Epithelial cell of esophagus (primary cell): ENCODE measurements at regions not wholly inside any gene's neighbourhood (a gene's known extent, or its start where the extent isn't known, plus 50 kb on each side); places are given as distances from the start of the nearest gene placed in this dataset.

Source experiments
- DNase-seq: peaks from one replicate; pipeline ENCODE4 v3.0.0; 2010; ENCODE audit warnings: low read depth
- H3K4me3 ChIP-seq: 2 replicates; pipeline ENCODE4 v1.5.1; 2011; ENCODE audit warnings: mild to moderate bottlenecking, low read length, control low read depth
- CTCF ChIP-seq: IDR thresholded peaks from 2 replicates; pipeline ENCODE4 v1.5.1; 2011; ENCODE audit warnings: low read depth, mild to moderate bottlenecking, low read length, control low read depth, inconsistent platforms; ENCODE audit not compliant: insufficient read depth; ENCODE audit errors: missing control alignments

DNA sequence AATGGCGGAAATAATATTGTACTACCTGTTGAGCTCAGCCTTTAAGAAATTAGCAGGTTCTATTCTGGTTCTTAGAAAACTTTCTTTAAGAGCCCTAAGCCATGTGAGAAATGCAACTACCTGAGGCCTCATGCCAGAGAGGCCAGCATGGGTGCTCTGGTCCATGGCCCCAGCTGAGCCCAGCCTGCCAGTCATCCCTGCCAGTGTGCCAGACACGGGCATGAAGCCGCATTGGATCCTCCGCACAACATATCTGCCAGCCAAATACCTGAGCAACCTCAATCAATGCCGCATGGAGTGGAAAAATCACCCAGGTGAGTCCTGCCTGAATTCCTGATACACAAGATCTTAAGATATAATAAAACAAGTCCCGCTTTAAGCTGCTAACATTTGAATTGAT is 91.8 kb downstream of the C21orf91 start:
- DNase-seq, result no peak
- no peak for TF ChIP-seq CTCF
- no peak overlapping the region for H3K4me3 ChIP-seq

DNA sequence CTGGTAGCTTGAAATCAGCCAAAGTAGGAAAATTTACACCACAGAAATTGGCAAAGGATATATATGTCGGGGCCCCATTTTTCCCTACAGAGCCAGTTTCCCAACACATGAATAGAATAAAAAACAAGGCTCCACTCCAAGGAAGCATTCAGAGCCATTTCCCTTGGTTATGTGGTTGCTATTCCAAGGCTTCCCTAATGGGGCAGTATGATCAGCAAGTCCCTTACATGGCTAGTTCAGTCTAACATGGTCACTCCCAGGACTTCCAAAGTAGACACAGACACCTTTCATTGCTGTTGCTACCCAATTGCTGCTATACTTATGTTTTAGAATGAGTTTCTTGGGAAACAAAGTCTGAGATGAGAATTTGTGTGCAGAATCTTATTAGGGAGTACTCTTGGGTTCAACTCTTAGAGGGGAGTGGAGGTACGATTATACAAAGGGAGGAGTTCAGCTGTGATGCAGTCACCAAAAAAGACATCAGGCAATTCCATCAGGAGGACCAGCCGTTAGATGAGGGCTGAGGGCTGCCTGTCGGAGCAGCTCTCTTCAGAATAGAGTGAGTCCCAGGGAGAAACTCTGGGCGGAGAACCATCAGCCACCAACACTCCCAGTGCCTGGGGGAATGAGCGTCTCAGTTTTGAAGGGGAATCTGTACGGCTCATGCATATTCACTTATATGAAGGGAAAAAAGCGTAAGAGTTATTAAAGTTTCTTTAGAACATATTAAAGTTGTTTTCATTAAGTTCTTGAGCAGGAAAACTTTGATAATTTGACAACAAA is 92.9 kb downstream of the C21orf91 start:
- peak; percentile 43 for TF ChIP-seq CTCF
- no peak overlapping the region for H3K4me3 ChIP-seq
- peak; percentile 31 for DNase-seq

- DNase-seq, result peak; percentile 22
- H3K4me3 ChIP-seq, result no peak overlapping the region
- TF ChIP-seq CTCF, result no peak
These were observed 93.8 kb downstream of the C21orf91 start for GRCh38 chr21:17725339-17725738.

DNA sequence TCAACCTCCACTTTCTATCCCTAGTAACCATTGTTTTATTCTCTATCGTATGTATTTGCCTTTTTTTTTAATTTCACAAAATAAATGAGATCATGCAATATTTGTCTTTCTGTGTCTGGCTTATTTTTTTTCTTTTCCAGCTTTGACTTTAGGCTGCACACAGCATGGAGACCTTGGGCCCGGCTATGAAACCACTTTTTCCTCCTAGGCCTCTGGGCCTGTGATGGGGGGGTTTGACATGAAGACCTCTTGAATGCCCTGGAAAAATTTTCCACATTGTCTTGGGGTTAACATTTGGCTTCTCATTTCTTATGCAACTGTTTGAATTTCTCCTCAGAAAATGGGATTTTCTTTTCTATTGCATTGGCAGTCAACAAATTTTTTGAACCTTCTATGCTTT is 100.2 kb upstream of the BTG3 start:
- no peak for DNase-seq
- H3K4me3 ChIP-seq, result no peak overlapping the region
- no peak for TF ChIP-seq CTCF

DNA sequence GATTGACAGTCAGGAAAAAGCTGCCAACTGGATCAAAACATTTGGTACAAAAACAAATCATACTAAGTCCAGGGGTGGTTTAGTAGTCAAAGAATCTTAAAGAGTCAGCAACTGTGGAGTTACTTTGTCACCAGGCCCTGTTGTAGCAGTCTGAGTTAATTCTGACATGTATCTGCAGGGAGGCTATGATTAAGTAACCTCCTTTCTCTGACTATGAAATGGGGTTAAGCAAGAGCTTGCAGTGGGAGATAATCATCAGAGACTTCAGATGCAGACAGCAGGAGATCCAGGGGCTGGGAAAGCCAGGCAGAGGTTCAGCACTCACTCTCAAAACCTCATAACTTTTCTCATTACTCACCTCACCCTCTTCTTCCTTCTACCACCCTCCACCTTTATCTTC is 99.2 kb upstream of the BTG3 start:
- no peak for TF ChIP-seq CTCF
- peak; percentile 91 for DNase-seq
- no peak overlapping the region for H3K4me3 ChIP-seq

GRCh38 chr21:17709266-17709611 is 96.5 kb upstream of the BTG3 start:
- no peak for DNase-seq
- no peak overlapping the region for H3K4me3 ChIP-seq
- no peak for TF ChIP-seq CTCF
